ENCODE measurements at regions not wholly inside any gene's neighbourhood (a gene's known extent, or its start where the extent isn't known, plus 50 kb on each side); places are given as distances from the start of the nearest gene placed in this dataset.
A peak's percentile ranks its signal among the peaks of the same experiment; 100 is the strongest.

GRCh38 chr1:234781241-234782065 is 171.5 kb upstream of the IRF2BP2 start:
- Histone ChIP-seq H3K79me1 (ENCODE audit: insufficient read depth, low read depth, low read length, poor library complexity, severe bottlenecking) (no peaks in the 10 kb centered on the region), H3T11ph (ENCODE audit: low read length) (no peak overlapping the region), H3K56ac (ENCODE audit: insufficient read length, low read depth, low read length) (no peak overlapping the region), H2AK5ac (ENCODE audit: insufficient read length, low read length) (no peak overlapping the region), H3K4me2 (ENCODE audit: insufficient read depth, insufficient read length, low read length) (no peak overlapping the region), H4K5ac (ENCODE audit: insufficient read length, low read depth, low read length) (no peak overlapping the region), H2AFZ (ENCODE audit: low read length) (no peak overlapping the region), H2BK120ac (ENCODE audit: low read depth, low read length, poor library complexity, severe bottlenecking) (no peak overlapping the region), H3K27me3 (ENCODE audit: insufficient read depth, low read length) (no peaks in the 10 kb centered on the region), H2BK5ac (ENCODE audit: insufficient read length, low read length) (no peak overlapping the region), H2BK15ac (ENCODE audit: low read depth, low read length) (no peak overlapping the region), H3K9me3 (ENCODE audit: control insufficient read depth, low read depth, low read length) (no peaks in the 10 kb centered on the region), H3K27ac (ENCODE audit: insufficient read length, low read depth, low read length) (no peak overlapping the region), H3K14ac (ENCODE audit: insufficient read depth, low read length) (no peak overlapping the region), H3K23ac (ENCODE audit: insufficient read length, low read depth, low read length) (no peak overlapping the region), H4K91ac (ENCODE audit: insufficient read length, low read depth, low read length) (no peak overlapping the region), H3K23me2 (ENCODE audit: insufficient read length, low read depth, low read length, poor library complexity, severe bottlenecking) (no peaks in the 10 kb centered on the region), H2BK20ac (ENCODE audit: low read depth, low read length, poor library complexity, severe bottlenecking) (no peak overlapping the region), H3K9ac (ENCODE audit: extremely low read depth, insufficient read length, low read length) (no peak overlapping the region), H3K4me1 (ENCODE audit: insufficient read depth, low read length) (peaks cover 8% of the 10 kb centered on the region), H3K4ac (ENCODE audit: low read depth, low read length) (no peak overlapping the region), H3K18ac (ENCODE audit: insufficient read length, low read depth, low read length) (no peak overlapping the region), H2BK12ac (ENCODE audit: insufficient read length, low read depth, low read length) (no peak overlapping the region), H3K79me2 (ENCODE audit: insufficient read depth, low read length) (no peaks in the 10 kb centered on the region), H4K20me1 (ENCODE audit: control insufficient read depth, insufficient read depth, insufficient read length) (no peaks in the 10 kb centered on the region), H4K8ac (replicated peaks; ENCODE audit: insufficient read length, low read depth, low read length) (no peak overlapping the region)
- no peaks in the 10 kb centered on the region for H3K27me3 Mint-ChIP-seq (ENCODE audit: low read depth)
- DNase-seq, result peak; percentile 31
- H3K36me3 Mint-ChIP-seq (ENCODE audit: insufficient read depth in 1 of 3, low read depth in 3 of 3), result no peaks in the 10 kb centered on the region
- H3K4me3 Mint-ChIP-seq, result no peak overlapping the region
- no peak overlapping the region for H3K27ac Mint-ChIP-seq
- WGBS (ENCODE audit: extremely low coverage, insufficient read length, low lambda C conversion rate), result no CpG with 5 or more reads among the region's 8 CpGs
- no peaks in the 10 kb centered on the region for H3K9me3 Mint-ChIP-seq
- peak; percentile 42; the same call in 2 of the 3 replicates for TF ChIP-seq CTCF (conservative IDR thresholded peaks at IDR 0.05)
- peaks cover 9% of the 10 kb centered on the region in 2 experiments for H3K4me1 Mint-ChIP-seq

Data from H9 (cell line).